HG03571 (cell line): ENCODE measurements at regions not wholly inside any gene's neighbourhood (a gene's known extent, or its start where the extent isn't known, plus 50 kb on each side); places are given as distances from the start of the nearest gene placed in this dataset.
"Not testable (repeated sequence)": the region's sequence is repeated elsewhere in the genome, so short reads cannot be mapped to it uniquely, and the experiment has no call there.

ENCODE experiments used
- ATAC-seq: cut with Tn5 transposase; IDR thresholded peaks from one replicate; pipeline ENCODE4 v1.9.1; 2021; ENCODE audit not compliant: unreplicated experiment

DNA sequence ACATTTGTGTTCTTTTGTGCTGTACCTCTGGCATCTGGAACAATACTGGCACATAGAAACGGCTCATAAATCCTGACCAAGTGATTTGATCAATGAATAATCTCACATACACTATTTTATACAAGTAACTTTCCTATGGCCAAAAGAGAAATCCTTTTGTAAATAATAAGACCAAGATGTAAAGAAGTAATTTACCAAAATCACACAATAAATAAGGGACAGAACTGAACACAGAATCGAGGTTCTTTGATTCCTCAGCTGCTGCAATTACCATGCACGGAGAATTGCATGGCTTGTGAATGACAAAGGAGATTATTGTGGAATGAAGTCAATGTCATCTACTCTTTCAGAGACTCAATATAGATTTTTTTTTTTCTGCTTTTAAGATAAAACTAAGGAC, 576.8 kb upstream of the SMIM31 start:
- ATAC-seq, result no peak

DNA sequence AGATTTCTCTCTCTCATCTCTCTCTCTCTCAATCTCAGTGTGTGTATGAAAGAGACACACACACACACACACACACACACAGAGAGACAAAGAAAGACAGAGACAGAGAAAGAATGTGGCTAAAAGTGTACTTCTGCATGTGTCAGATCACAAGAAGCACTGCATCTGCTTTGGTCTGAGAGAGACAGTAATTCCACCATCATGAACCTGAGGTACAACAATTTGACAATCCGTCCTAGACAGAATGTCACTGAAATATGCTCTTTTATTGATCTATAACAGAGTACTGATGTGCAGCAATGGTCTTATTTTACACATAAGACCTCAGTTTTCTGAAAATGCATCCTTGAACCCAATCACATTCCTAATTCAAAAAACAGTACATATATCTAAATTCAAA, 576.2 kb upstream of the SMIM31 start:
- no peak for ATAC-seq

DNA sequence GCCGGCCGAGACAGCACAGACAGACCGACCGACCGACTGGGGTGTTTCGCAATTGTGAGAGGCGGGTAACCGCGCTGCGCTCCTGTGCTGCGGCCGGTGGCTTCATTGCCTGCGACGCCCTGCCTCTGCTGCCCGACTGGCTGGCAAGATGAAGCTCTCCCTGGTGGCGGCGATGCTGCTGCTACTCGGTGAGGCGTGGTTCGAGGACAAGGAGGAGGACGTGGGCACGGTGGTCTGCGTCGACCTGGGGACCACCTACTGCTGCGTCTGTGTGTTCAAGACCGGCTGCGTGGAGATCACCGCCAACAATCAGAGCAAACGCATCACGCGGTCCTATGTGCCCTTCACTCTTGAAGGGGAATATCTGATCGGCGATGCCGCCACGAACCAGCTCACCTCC, 565.7 kb upstream of the SMIM31 start:
- ATAC-seq, result no peak

DNA sequence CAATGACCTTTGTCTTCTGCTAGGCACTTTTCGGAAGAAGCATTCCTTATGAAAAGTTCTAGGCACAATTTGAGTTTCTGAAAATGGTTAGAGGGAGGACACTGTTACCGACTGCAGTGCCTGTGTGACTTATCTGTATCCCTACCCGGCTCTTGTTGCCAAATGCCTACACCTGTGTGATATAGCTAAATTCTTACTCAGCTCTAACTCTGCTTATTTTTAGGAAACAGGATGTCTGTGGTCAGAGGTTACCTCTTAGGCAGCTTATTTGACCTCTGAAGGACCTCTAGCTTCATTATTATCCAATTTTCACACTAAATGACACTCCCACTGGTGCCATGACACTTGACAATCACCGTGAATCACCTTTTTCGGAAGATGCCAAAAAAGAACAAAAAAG, 561.1 kb upstream of the SMIM31 start:
- ATAC-seq, result no peak

DNA sequence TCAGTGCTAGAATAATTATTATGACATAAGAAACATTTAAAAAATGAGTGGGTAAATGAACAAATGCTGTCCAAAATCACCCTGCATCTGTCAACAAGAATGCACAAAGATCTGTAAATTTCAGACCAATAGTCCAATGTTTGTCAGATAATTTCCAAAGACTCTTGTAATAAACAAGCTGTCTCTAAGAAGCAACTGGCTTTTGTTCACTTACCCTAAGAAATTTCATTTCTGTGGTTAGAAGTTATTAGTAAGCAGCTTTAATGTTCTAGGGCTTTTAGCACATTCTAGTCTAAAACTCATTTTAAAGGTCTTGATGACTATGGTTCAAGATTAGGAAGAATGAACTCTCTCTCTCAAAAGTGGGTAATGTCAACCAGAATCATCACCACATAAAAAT, 560.3 kb upstream of the SMIM31 start:
- no peak for ATAC-seq

DNA sequence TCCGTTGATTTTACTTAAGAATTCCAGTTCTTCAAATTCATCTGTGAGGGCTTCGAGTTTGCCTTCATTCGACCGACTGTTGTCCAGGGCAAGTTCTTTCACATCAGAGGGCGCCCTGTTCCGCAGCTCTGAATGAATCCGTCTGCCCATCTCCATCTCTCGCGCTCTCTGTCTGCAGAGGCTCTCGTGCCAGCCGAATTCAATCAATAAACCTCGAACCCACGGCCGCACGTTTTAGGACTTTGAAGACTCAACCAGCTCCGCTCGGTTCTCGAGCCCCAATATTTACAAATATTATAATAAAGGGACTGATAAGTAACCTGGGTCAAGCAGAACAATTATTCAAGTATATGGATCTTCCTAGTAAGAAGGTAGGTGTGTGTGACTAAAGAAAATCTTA, 556.4 kb upstream of the SMIM31 start:
- no peak for ATAC-seq

DNA sequence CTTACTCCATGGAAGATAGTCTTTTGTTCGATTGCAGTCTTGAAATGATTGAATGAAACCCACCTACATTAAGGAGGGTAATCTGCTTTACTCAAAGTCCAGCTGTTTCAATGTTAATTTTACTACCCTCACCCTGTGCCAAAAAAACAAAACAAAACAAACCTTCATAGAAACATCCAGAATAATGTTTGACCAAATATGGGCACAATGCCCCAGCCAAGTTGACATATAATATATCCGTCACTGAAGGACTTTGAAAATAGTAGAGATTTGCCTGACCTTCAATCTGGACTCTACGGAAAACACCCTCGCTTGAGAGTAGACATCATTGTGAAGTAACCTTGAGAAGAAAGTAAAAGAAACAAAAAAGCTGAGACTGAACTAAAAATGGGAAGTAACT, 550.5 kb upstream of the SMIM31 start:
- ATAC-seq, result no peak

DNA sequence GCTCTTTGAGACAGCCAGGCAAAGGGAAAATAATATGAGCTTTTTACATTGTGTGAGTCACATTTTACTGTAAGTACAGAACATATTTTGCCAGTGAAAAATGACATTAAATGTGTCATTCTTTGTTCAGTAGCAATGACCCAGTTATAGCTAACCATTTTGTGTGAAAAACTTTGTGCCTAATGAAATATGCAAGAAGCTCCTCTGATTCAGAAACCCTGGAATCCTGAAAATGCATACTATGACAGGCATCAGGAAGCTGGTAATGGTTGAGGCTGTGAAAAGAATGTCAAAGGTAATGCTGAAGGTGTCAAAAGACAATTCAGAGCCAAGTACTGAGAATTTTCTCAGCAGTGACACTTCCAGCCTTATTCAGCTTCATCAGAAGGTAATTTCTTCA, 549.5 kb upstream of the SMIM31 start:
- no peak for ATAC-seq

DNA sequence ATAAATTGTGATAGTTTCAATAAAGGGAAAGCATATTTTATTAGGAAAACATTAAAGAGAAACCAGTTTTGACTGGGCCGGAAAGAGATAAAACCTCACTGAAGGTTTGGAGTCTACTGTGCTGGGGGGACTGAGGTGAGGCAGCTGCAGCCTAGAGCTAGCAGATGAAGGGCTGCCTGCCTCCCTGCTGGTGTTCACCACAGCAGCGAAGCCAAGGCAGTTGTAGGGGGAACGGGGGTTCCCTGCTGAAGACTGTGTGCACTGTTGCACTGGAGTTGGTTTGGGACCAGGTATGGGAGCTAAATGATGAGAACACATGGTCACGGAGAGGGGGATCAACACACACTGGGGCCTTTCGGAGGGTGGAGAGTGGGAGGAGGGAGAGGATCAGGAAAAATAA, 546.5 kb upstream of the SMIM31 start:
- ATAC-seq, result no peak

DNA sequence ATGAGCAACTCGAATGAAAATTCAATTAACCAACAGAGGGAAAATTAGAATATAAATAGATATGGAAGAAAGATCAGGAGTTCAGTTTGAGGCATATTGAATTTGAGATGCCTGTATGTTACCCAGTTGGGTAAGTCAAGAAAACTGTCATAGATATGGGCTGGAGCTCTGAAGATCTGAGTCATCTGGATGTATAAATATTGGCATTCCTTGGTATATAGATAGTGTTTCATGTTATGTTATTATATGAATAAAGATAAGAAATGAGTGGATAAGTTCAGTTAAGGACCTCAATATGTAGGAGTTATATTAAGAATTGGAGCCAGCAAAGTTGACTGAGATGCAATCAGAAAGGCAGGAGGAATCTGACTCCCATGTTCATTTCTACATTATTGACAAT, 543.6 kb upstream of the SMIM31 start:
- ATAC-seq, result no peak

DNA sequence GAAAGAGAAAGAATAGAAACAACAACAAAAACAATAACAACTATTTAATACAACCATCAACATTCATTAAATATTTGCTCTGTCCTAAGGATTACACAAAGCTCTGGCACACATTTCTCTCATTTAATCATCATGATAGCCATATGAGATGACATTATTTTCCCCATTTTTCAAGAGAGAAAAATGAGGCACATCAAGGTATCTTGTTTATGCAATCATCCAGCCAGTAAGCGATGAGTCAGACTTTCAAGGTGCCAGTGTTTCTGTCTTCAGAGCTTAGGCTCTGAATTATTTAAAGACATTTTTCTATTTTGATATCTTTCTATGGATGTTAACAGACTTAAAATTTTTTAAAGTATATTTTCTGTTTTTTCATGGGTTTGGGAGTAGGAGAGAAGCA, 541.8 kb upstream of the SMIM31 start:
- no peak for ATAC-seq

DNA sequence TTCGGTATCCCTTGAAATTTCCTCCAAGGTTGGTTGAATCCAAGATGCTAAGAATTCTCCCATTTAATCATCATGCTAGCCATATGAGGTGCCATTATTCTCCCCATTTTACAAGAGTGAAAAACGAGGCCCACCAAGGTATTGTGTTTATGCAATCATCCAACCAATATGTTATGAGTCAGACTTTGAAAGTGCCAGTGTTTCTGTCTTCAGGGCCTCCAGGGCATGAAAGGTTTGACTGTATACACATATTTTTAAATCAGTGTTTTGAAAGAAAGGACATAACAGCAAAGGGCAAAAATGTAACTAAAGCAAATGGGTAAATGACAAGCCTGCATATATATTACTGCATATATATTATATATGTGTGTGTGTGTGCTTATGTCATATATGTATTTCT, 541.2 kb upstream of the SMIM31 start:
- no peak for ATAC-seq

DNA sequence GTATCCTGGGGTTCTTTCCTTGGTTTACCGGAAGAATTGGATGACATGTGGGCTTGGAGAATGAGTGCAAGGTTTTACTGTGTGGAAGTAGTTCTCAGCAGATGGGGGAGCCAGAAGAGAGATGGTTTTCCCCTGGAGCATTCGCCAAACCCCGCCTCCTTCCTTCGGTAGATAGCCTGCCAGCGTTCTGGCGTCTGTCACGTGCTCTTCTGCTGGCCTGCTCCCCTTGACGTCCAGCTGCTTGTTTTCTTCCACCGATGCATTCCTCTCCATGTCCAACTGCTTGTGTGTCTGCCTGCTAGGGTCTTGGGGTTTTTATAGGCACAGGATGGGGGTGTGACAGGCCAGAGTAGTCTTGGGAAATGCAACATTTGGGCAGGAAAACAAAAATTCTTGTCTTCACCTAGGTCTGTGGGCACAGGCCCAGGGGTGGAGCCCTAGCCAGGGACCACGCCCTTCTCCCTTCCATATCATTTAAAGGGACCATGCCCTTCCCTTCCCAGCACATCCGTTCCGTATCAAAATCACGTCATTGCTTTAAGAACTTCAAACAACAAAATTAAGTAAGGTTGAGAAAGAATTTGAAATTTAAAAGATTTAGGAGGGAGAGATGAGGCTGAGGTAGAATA, 538.7 kb upstream of the SMIM31 start:
- no peak for ATAC-seq

DNA sequence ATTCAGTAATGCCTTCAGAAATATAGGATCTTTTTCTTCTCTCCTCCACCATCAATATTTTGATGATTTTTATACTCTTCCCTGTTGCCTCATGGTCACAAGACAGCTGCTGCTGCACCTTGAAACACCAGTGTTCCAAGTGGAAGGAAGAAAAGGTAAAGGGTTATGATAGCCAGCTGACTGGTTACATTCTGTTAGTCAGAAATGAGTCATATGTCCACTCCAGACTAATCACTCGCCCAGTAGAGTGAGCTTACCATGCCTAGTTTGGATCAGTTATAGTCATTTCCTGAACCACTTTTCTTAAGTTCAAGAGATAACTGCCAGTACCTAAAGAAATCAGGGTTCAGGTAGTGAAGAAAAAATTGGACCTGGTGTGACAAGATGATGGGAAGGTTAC, 532.3 kb upstream of the SMIM31 start:
- ATAC-seq, result no peak

DNA sequence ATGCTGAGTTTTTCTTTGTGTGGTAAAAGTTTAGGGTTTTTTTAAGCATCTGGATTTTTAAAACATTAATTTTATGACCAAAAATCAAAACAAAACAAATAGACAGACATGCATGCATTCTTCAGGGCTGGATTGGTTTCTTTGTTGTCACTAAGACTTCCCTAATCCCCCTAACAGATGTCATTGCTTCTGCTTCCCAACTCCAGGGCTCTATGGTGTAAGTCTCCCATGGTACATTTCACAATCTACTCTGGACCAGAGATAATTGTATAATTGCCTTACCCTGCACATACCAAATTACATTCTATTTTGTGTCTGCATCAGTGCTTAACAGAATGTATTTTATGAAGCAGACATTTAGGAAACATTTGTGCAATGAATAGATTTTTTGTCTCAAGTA, 529.1 kb upstream of the SMIM31 start:
- no peak for ATAC-seq

DNA sequence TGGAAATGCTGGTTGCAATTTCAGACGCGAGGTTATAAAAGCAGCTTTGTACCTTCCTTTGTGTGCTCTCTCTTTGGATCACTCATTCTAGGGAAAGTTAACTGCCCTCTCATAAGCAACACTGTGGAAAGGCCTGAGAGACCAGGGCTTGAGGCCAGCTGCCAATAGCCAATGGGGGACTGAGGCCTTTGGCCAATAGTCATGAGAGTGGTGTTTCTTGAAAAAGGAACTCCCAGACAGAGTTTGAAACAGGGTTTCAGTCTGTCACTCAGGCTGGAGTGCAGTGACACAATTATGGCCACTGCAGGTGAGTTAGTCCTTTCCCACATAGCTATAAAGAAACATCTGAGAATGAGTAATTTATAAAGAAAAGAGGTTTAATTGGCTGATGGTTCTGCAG, 524.7 kb upstream of the SMIM31 start:
- ATAC-seq, result no peak

DNA sequence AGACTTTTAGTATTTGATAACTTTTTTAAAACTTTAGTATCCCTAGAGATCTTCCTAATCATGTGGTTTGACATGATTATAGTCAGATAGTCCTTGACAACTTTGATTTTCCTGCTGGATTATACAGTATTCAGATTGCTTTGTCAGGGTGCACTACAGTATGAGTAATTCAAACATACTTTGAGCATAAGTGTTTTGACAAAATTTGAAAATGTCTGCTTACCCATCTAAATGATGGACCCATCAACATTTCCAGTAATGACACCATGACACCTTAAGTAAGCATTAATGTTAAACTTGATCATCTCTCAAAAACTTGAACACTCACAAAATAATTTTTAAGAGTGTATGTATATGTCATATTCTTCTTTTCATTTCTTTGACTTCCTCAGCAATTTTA, 514.5 kb upstream of the SMIM31 start:
- ATAC-seq, result no peak

DNA sequence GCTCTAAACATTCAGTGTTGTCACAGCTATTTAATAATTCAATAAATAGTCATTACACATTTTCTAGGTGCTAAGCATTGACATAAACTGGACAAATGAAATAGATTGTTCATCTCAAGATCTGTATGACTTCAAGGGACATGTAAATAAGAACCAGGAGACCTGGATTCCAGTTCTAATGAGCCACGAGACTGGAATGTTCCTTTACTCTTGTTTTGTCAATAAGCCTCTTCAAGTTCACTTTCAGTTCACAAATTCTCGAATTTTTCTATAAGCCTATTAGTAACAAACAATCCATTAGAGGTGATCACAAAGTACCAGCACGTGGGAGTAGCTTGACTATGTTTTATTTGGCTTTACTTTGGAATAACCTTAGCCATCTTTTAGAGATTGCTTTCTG, 514.0 kb upstream of the SMIM31 start:
- no peak for ATAC-seq

DNA sequence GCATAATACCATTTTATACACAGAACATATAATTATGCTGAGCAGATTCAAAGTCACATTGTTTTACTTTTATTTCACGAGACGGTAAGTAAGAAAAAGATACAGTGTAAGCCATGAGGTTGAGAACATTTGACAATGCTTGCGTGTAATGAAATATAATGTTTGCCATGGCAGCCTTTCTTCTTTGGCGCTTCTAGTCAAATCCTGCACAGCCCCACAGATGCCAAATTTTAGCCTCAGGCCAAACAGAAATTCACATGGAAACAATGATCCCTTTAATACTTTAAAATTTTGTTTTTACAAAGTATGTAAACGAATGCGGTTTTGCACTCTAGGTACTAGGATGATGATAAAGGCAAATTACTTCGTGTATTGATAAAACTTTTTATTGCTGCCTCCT, 502.7 kb upstream of the SMIM31 start:
- ATAC-seq, result no peak

DNA sequence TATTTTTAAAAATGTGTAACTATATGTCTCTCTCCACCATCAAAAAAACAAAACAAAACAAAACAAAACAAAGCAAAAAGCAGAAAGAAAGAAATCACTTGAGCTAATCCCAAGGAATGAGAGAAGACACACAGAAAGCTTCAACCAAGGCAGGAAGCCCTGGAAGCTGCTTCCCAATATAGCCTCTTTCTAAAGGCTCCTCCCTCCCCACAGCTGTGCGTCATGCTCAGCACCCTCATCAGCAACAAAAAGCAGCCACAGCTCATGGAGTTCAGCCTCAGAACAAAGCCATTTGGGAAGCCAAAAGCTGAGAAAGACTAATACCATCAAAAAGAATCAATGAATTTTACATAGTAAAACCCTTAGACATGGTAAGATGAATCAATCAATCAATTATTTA, 501.6 kb upstream of the SMIM31 start:
- ATAC-seq, result no peak

DNA sequence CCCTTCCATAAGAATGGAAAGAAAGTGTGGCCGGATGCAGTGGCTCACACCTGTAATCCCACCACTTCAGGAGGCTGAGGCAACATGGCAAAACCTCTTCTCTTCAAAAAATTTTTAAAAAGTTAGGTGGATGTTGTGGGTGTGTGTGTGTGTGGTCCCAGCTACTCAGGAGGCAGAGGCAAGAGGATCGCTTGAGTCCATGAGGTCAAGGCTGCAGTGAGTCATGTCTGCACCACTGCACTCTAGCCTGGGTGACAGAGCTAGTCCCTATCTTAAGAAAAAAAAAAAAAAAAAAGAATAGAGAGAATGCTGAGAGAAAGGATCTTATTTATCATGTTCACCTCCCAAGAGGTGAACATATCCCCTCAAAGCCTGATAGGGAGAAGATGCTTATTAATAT, 492.1 kb upstream of the SMIM31 start:
- ATAC-seq, result no peak

DNA sequence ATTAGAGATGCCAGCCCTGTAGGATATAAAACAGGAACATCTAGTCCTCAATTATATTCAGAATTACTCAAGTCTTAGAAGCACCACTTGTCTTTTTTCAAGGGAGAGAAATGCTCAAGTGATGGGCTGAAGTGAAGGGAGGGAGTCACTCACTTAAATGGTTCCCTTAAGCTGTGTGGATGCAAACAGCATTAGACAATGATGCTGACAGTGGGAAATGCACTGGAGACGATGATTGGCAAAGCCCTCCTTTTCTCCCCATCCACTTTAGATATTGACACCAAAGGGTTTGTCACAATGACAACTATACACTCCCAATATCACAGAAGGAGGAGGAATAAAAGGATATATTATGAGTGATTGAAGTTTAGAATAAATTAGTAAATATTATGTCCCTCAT, 491.4 kb upstream of the SMIM31 start:
- not testable (repeated sequence) for ATAC-seq

DNA sequence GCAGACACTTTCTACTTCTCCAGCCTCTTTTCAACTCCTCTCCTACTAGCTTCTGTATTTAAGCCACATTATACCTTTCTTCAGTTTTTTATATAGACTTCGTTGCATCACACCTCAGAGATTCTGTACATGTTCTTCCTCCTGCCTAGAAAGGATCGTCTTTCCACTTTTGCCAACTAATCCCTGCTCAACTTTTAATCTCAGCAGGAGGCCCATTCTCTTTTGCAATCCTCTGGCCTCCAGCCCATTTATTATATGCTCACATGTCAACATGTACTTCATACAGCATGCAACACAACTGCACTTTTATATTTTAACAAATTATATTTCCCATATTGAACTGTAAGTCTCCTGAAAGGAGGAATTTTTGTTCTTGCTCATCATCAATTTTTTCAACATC, 476.5 kb upstream of the SMIM31 start:
- not testable (repeated sequence) for ATAC-seq

DNA sequence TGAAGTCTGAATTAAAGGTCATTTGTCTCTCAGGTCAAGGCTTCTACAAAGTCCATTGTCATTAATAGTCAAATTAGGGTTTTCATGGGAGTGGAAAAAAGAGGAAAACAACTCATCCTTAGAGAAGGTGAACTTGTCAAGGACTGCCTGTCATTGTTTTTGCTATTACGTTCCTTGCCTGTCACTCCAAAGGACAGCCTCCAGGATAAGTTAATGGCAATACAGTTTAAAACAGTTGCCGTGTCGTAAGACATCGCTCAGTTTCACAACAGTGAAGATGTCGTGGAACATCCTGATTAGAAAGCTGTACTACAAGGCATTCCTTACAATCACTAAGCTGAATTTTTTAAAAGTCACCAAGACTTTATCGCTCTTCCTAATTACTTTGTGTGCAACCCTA, 466.8 kb upstream of the SMIM31 start:
- ATAC-seq, result no peak
